ENCODE measurements at regions not wholly inside any gene's neighbourhood (a gene's known extent, or its start where the extent isn't known, plus 50 kb on each side); places are given as distances from the start of the nearest gene placed in this dataset.

GRCh38 chr5:120354126-120354525 lies 110.0 kb upstream of the PRR16 start:
- TF ChIP-seq, protein P1, sequence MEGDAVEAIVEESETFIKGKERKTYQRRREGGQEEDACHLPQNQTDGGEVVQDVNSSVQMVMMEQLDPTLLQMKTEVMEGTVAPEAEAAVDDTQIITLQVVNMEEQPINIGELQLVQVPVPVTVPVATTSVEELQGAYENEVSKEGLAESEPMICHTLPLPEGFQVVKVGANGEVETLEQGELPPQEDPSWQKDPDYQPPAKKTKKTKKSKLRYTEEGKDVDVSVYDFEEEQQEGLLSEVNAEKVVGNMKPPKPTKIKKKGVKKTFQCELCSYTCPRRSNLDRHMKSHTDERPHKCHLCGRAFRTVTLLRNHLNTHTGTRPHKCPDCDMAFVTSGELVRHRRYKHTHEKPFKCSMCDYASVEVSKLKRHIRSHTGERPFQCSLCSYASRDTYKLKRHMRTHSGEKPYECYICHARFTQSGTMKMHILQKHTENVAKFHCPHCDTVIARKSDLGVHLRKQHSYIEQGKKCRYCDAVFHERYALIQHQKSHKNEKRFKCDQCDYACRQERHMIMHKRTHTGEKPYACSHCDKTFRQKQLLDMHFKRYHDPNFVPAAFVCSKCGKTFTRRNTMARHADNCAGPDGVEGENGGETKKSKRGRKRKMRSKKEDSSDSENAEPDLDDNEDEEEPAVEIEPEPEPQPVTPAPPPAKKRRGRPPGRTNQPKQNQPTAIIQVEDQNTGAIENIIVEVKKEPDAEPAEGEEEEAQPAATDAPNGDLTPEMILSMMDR (IDR thresholded peaks at IDR 0.05): no peak
- intact Hi-C loops (cut with DNase I): no loop called here

DNA sequence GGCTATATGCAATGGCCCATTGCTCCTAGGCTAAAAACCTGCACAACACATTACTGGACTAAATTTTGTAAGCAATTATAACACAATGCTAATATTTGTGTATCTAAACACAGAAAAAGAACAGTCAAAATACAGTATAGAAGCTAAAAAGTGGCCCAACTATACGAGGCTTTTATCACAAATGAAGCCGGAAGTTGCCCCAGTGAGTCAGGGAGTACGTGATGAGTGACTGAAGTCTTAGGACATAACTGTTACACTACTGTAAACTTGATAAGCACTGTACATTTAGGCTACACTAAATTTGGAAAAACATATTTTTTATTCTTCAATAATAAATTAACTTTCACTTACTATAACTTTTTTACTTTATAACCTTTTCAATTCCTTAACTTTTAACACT lies 105.2 kb upstream of the PRR16 start:
- no peaks in the 10 kb centered on the region for H3K27me3 ChIP-seq (ENCODE audit: low read depth)
- TF ChIP-seq, protein P1 (IDR thresholded peaks at IDR 0.05): no peak
- H3K9me3 ChIP-seq: no peaks in the 10 kb centered on the region
- no peaks in the 10 kb centered on the region for H3K4me1 ChIP-seq
- ATAC-seq: no peak
- H3K4me3 ChIP-seq: no peak overlapping the region
- no peak for DNase-seq
- no peaks in the 10 kb centered on the region for H3K36me3 ChIP-seq
- no peak overlapping the region for H3K27ac ChIP-seq
- intact Hi-C loops (cut with DNase I): no loop called here

More at GRCh38 chr5:120354126-120354525, 110.0 kb upstream of the PRR16 start:
- Histone ChIP-seq H3K9me3 (peaks cover 6% of the 10 kb centered on the region), H3K36me3 (no peaks in the 10 kb centered on the region), H3K4me1 (no peaks in the 10 kb centered on the region), H3K27ac (no peak overlapping the region), H3K4me3 (no peak overlapping the region), H3K27me3 (ENCODE audit: low read depth) (no peaks in the 10 kb centered on the region)
- DNase-seq (no peak), ATAC-seq (no peak)

GRCh38 chr5:120361941-120362340 lies 102.2 kb upstream of the PRR16 start:
- Histone ChIP-seq H3K4me3 (no peak overlapping the region), H3K27me3 (ENCODE audit: low read depth) (no peaks in the 10 kb centered on the region), H3K4me1 (no peaks in the 10 kb centered on the region), H3K9me3 (no peaks in the 10 kb centered on the region), H3K27ac (no peak overlapping the region), H3K36me3 (no peaks in the 10 kb centered on the region)
- TF ChIP-seq, protein P1 (IDR thresholded peaks at IDR 0.05): no peak
- DNase-seq: no peak
- no peak for ATAC-seq
- intact Hi-C loops (cut with DNase I): no loop called here

DNA sequence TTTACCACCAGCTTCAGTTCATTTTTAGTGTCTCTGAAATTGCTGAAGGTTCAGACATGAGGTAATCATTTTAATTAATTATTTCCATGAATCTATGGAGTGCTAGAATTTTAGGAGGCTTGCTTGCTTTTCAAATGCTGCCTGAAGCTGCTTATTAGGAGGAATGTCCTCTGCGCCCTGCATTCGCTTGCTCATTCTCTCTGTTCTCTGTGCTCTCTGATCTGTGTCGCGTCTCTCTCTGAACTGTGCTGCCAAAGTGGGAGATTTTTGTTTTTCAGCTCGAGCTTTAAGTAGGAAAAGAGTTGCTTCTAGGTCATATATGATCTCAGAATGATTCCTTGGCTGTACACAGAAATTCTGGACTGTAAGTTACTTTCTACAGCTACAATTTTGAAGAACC lies 101.7 kb upstream of the PRR16 start:
- intact Hi-C loops (cut with DNase I): no loop called here
- Histone ChIP-seq H3K4me3 (no peak overlapping the region), H3K27ac (no peak overlapping the region), H3K27me3 (ENCODE audit: low read depth) (no peaks in the 10 kb centered on the region), H3K4me1 (no peaks in the 10 kb centered on the region), H3K9me3 (no peaks in the 10 kb centered on the region), H3K36me3 (no peaks in the 10 kb centered on the region)
- ATAC-seq: no peak
- DNase-seq: no peak
- TF ChIP-seq, protein P1 (IDR thresholded peaks at IDR 0.05): no peak

- no peaks in the 10 kb centered on the region for H3K9me3 ChIP-seq
- TF ChIP-seq, protein P1 (IDR thresholded peaks at IDR 0.05): no peak
- H3K27ac ChIP-seq: no peak overlapping the region
- no peaks in the 10 kb centered on the region for H3K36me3 ChIP-seq
- no peaks in the 10 kb centered on the region for H3K4me1 ChIP-seq
- ATAC-seq: no peak
- intact Hi-C loops (cut with DNase I): no loop called here
- no peak for DNase-seq
- no peaks in the 10 kb centered on the region for H3K27me3 ChIP-seq (ENCODE audit: low read depth)
- no peak overlapping the region for H3K4me3 ChIP-seq
Observed at GRCh38 chr5:120365656-120366446, 98.2 kb upstream of the PRR16 start.
